Activated naive CD8-positive, alpha-beta T cell treated with anti-CD3 and anti-CD28 coated beads, Interleukin-2, amount 10 ng/mL, durations not matched to agents 7 days and 5 days (primary cell): ENCODE measurements at regions not wholly inside any gene's neighbourhood (a gene's known extent, or its start where the extent isn't known, plus 50 kb on each side); places are given as distances from the start of the nearest gene placed in this dataset.
"Not testable (repeated sequence)": the region's sequence is repeated elsewhere in the genome, so short reads cannot be mapped to it uniquely, and the experiment has no call there.

Experiments
- ATAC-seq: fragments of 150-1000 bp; cut with Tn5 transposase; one replicate; pipeline ENCODE4 v1.10.0; 2021; ENCODE audit warnings: low read depth, moderate library complexity
- POLR2A ChIA-PET: fragments of 350-600 bp; sonication (Branson Sonifier 250); formaldehyde crosslinking; loops from one replicate; lab custom pipeline; 2021; ENCODE audit warnings: antibody characterized with exemption; lab: Charles Lee
- DNase-seq: peaks from one replicate; pipeline ENCODE4 v3.0.0; 2021
- H3K27ac Mint-ChIP-seq: one replicate; pipeline ENCODE4 v1.8.0; 2022; ENCODE audit warnings: mild to moderate bottlenecking, mixed read lengths
- H3K27me3 Mint-ChIP-seq: one replicate; pipeline ENCODE4 v1.8.0; 2022; ENCODE audit warnings: mild to moderate bottlenecking, moderate library complexity, mixed read lengths
- H3K36me3 Mint-ChIP-seq: one replicate; pipeline ENCODE4 v1.8.0; 2021; ENCODE audit warnings: mild to moderate bottlenecking, mixed read lengths
- H3K4me1 Mint-ChIP-seq: one replicate; pipeline ENCODE4 v1.8.0; 2021; ENCODE audit warnings: mixed read lengths
- H3K4me3 Mint-ChIP-seq: one replicate; pipeline ENCODE4 v1.8.0; 2022; ENCODE audit warnings: mild to moderate bottlenecking, moderate library complexity, mixed read lengths
- H3K9me3 Mint-ChIP-seq: one replicate; pipeline ENCODE4 v1.8.0; 2021; ENCODE audit warnings: mixed read lengths

DNA sequence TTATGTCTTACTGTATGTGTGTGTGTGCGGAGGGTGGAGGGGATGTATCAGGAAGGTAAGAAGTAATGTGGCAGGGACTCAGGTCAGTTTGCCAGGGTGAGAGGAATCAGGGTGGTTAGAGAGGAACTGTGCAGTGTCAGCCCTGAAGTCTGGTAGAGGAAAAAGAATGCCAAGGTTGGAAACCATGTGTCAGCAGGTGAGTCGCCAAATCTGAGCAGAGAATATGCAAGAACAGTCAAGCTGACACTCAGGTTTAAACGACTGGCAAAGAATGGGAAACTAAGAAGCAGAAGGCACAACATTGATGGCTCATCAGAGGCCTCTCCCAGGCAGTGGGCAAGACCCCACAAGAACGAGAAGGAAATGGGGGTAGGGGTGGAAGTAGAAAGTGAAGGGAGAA lies 107.5 kb upstream of the TBX18 start:
- POLR2A ChIA-PET: no interaction called here
- no peaks in the 10 kb centered on the region for H3K4me1 Mint-ChIP-seq
- no peaks in the 10 kb centered on the region for H3K9me3 Mint-ChIP-seq
- no peaks in the 10 kb centered on the region for H3K36me3 Mint-ChIP-seq
- H3K27me3 Mint-ChIP-seq: no peaks in the 10 kb centered on the region
- no peak for DNase-seq
- H3K27ac Mint-ChIP-seq: no peak overlapping the region
- H3K4me3 Mint-ChIP-seq: no peak overlapping the region
- ATAC-seq: no peak

- H3K9me3 Mint-ChIP-seq: peaks cover 1% of the 10 kb centered on the region
- POLR2A ChIA-PET: no interaction called here
- no peaks in the 10 kb centered on the region for H3K4me1 Mint-ChIP-seq
- no peak overlapping the region for H3K27ac Mint-ChIP-seq
- no peaks in the 10 kb centered on the region for H3K36me3 Mint-ChIP-seq
- ATAC-seq: no peak
- DNase-seq: no peak
- no peaks in the 10 kb centered on the region for H3K27me3 Mint-ChIP-seq
- no peak overlapping the region for H3K4me3 Mint-ChIP-seq
Observed at GRCh38 chr6:84870672-84871071, 106.3 kb upstream of the TBX18 start.

- Mint-ChIP-seq H3K27me3 (no peaks in the 10 kb centered on the region), H3K9me3 (peaks cover 1% of the 10 kb centered on the region), H3K27ac (no peak overlapping the region), H3K4me3 (no peak overlapping the region), H3K36me3 (no peaks in the 10 kb centered on the region), H3K4me1 (no peaks in the 10 kb centered on the region)
- POLR2A ChIA-PET: no interaction called here
- DNase-seq: no peak
- ATAC-seq: no peak
Observed at GRCh38 chr6:84868149-84868548, 103.8 kb upstream of the TBX18 start.

- POLR2A ChIA-PET: no interaction called here
- no peak for DNase-seq
- H3K4me3 Mint-ChIP-seq: no peak overlapping the region
- H3K9me3 Mint-ChIP-seq: peaks cover 1% of the 10 kb centered on the region
- no peaks in the 10 kb centered on the region for H3K4me1 Mint-ChIP-seq
- H3K36me3 Mint-ChIP-seq: no peaks in the 10 kb centered on the region
- no peaks in the 10 kb centered on the region for H3K27me3 Mint-ChIP-seq
- no peak overlapping the region for H3K27ac Mint-ChIP-seq
- no peak for ATAC-seq
Observed at GRCh38 chr6:84867521-84867920, 103.1 kb upstream of the TBX18 start.

GRCh38 chr6:84866715-84867114 lies 102.3 kb upstream of the TBX18 start:
- peaks cover 1% of the 10 kb centered on the region for H3K9me3 Mint-ChIP-seq
- no peak overlapping the region for H3K4me3 Mint-ChIP-seq
- H3K27me3 Mint-ChIP-seq: no peaks in the 10 kb centered on the region
- H3K27ac Mint-ChIP-seq: no peak overlapping the region
- ATAC-seq (no peak), DNase-seq (no peak)
- no peaks in the 10 kb centered on the region for H3K4me1 Mint-ChIP-seq
- H3K36me3 Mint-ChIP-seq: no peaks in the 10 kb centered on the region
- POLR2A ChIA-PET: no interaction called here

GRCh38 chr6:84865372-84865771 lies 101.0 kb upstream of the TBX18 start:
- H3K36me3 Mint-ChIP-seq, ATAC-seq, H3K9me3 Mint-ChIP-seq, H3K27ac Mint-ChIP-seq, H3K4me1 Mint-ChIP-seq, POLR2A ChIA-PET, H3K4me3 Mint-ChIP-seq, H3K27me3 Mint-ChIP-seq, DNase-seq: not testable (repeated sequence)

GRCh38 chr6:84862843-84863242 lies 98.4 kb upstream of the TBX18 start:
- no peak for ATAC-seq
- no peaks in the 10 kb centered on the region for H3K4me1 Mint-ChIP-seq
- no peaks in the 10 kb centered on the region for H3K36me3 Mint-ChIP-seq
- no peak overlapping the region for H3K4me3 Mint-ChIP-seq
- H3K27me3 Mint-ChIP-seq: no peaks in the 10 kb centered on the region
- no peak for DNase-seq
- no peak overlapping the region for H3K27ac Mint-ChIP-seq
- POLR2A ChIA-PET: no interaction called here
- peaks cover 1% of the 10 kb centered on the region for H3K9me3 Mint-ChIP-seq

GRCh38 chr6:84860920-84861319 lies 96.5 kb upstream of the TBX18 start:
- Mint-ChIP-seq H3K27ac (no peak overlapping the region), H3K9me3 (no peaks in the 10 kb centered on the region), H3K4me1 (no peaks in the 10 kb centered on the region), H3K27me3 (no peaks in the 10 kb centered on the region), H3K36me3 (no peaks in the 10 kb centered on the region), H3K4me3 (no peak overlapping the region)
- DNase-seq (no peak), ATAC-seq (no peak)
- POLR2A ChIA-PET: no interaction called here

- H3K4me3 Mint-ChIP-seq: no peak overlapping the region
- POLR2A ChIA-PET: no interaction called here
- H3K27me3 Mint-ChIP-seq: no peaks in the 10 kb centered on the region
- no peaks in the 10 kb centered on the region for H3K9me3 Mint-ChIP-seq
- no peak overlapping the region for H3K27ac Mint-ChIP-seq
- no peaks in the 10 kb centered on the region for H3K4me1 Mint-ChIP-seq
- no peaks in the 10 kb centered on the region for H3K36me3 Mint-ChIP-seq
- DNase-seq (no peak), ATAC-seq (no peak)
Observed at GRCh38 chr6:84860509-84860908, 96.1 kb upstream of the TBX18 start.

- no peak overlapping the region for H3K27ac Mint-ChIP-seq
- H3K4me3 Mint-ChIP-seq: no peak overlapping the region
- H3K4me1 Mint-ChIP-seq: no peaks in the 10 kb centered on the region
- DNase-seq (no peak), ATAC-seq (no peak)
- H3K36me3 Mint-ChIP-seq: no peaks in the 10 kb centered on the region
- H3K9me3 Mint-ChIP-seq: no peaks in the 10 kb centered on the region
- POLR2A ChIA-PET: no interaction called here
- no peaks in the 10 kb centered on the region for H3K27me3 Mint-ChIP-seq
Observed at GRCh38 chr6:84854811-84855400, 90.5 kb upstream of the TBX18 start.

GRCh38 chr6:84853901-84854300 lies 89.5 kb upstream of the TBX18 start:
- Mint-ChIP-seq H3K4me1 (no peaks in the 10 kb centered on the region), H3K36me3 (no peaks in the 10 kb centered on the region), H3K9me3 (no peaks in the 10 kb centered on the region), H3K27ac (no peak overlapping the region), H3K4me3 (no peak overlapping the region), H3K27me3 (no peaks in the 10 kb centered on the region)
- no peak for DNase-seq
- POLR2A ChIA-PET: no interaction called here
- ATAC-seq: no peak

- ATAC-seq: no peak
- no peak for DNase-seq
- no peak overlapping the region for H3K4me3 Mint-ChIP-seq
- POLR2A ChIA-PET: no interaction called here
- H3K4me1 Mint-ChIP-seq: no peaks in the 10 kb centered on the region
- H3K36me3 Mint-ChIP-seq: no peaks in the 10 kb centered on the region
- H3K9me3 Mint-ChIP-seq: no peaks in the 10 kb centered on the region
- H3K27me3 Mint-ChIP-seq: no peaks in the 10 kb centered on the region
- no peak overlapping the region for H3K27ac Mint-ChIP-seq
Observed at GRCh38 chr6:84848960-84849359, 84.6 kb upstream of the TBX18 start.

- Mint-ChIP-seq H3K4me1 (no peaks in the 10 kb centered on the region), H3K27ac (no peak overlapping the region), H3K36me3 (no peaks in the 10 kb centered on the region), H3K4me3 (no peak overlapping the region), H3K27me3 (no peaks in the 10 kb centered on the region), H3K9me3 (no peaks in the 10 kb centered on the region)
- DNase-seq: no peak
- no peak for ATAC-seq
- POLR2A ChIA-PET: no interaction called here
Observed at GRCh38 chr6:84847390-84848160, 83.2 kb upstream of the TBX18 start.

DNA sequence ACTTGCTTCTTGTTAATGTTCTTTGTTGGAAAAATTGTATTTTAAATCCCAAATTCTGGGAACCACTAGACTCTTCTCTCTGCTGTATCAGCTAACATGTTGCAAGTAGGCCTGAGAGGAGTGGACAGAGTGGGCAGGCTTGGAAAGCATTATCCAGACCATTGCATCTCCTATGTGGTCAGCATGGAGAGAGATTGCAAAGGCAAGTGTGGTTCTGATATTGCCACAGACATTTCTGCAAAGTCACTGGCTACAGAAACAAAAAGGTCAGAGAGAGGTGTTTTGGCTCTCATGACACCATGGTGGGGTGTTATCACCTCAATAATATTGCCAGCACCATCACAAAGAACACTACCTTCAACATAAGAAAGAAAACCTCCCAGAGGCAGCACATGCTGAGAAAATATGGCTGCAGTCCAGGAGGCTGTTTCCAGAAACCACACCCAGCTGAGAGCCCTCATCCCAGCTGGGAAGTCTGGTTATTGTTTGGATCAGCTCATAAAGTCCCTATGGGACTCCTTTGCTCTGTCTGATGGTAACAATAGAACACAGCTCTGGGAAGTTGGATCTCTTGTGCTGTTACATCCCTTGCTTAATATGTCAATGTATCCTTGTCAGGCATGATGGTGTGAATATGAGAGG lies 78.2 kb upstream of the TBX18 start:
- Mint-ChIP-seq H3K4me1 (no peaks in the 10 kb centered on the region), H3K4me3 (no peak overlapping the region), H3K27ac (no peak overlapping the region), H3K27me3 (no peaks in the 10 kb centered on the region), H3K36me3 (no peaks in the 10 kb centered on the region), H3K9me3 (peaks cover 11% of the 10 kb centered on the region)
- POLR2A ChIA-PET: no interaction called here
- DNase-seq (no peak), ATAC-seq (no peak)
